ENCODE measurements at regions not wholly inside any gene's neighbourhood (a gene's known extent, or its start where the extent isn't known, plus 50 kb on each side); places are given as distances from the start of the nearest gene placed in this dataset.

- Histone ChIP-seq H3K27me3 (ENCODE audit: control insufficient read depth in 4 of 4, insufficient read depth in 4 of 4, low read length in 3 of 4) (no peaks in the 10 kb centered on the region), H3K9ac (ENCODE audit: low read depth in 1 of 2, low read length in 2 of 2) (no peak overlapping the region), H3K4me3 (ENCODE audit: low read depth in 1 of 3, low read length in 3 of 3) (no peak overlapping the region), H3K36me3 (ENCODE audit: control insufficient read depth in 4 of 4, insufficient read depth in 3 of 4, low read depth in 1 of 4, low read length in 3 of 4) (no peaks in the 10 kb centered on the region), H3K4me1 (ENCODE audit: control insufficient read depth in 4 of 4, insufficient read depth in 4 of 4, low read length in 3 of 4) (no peaks in the 10 kb centered on the region), H3K27ac (ENCODE audit: low read depth in 1 of 2, low read length in 2 of 2) (no peak overlapping the region), H3K9me3 (ENCODE audit: control insufficient read depth in 4 of 4, low read length in 3 of 4) (peaks cover 0 to 7% (median 3%) of the 10 kb centered on the region in 4 donors)
- TF ChIP-seq RXRA (IDR thresholded peaks at IDR 0.05) (no peak), FOXA1 (IDR thresholded peaks at IDR 0.05) (no peak), HNF4G (IDR thresholded peaks at IDR 0.05) (no peak), YY1 (IDR thresholded peaks at IDR 0.05) (no peak), EGR1 (IDR thresholded peaks at IDR 0.05; ENCODE audit: low read depth in 2 of 2) (no peak), JUND (IDR thresholded peaks at IDR 0.05) (no peak), GABPA (IDR thresholded peaks at IDR 0.05 in 1 of 2, conservative IDR thresholded peaks at IDR 0.05 in 1 of 2) (no peak), ZBTB33 (IDR thresholded peaks at IDR 0.05) (no peak)
- TF ChIP-seq, protein P1, sequence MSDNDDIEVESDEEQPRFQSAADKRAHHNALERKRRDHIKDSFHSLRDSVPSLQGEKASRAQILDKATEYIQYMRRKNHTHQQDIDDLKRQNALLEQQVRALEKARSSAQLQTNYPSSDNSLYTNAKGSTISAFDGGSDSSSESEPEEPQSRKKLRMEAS (IDR thresholded peaks at IDR 0.05) = no peak
- no peak for DNase-seq (ENCODE audit: low spot score)
- WGBS = 81% methylated on average over 6 of the region's 6 CpGs
Observed at GRCh38 chr10:61294131-61294530, 159.1 kb downstream of the TMEM26 start.

DNA sequence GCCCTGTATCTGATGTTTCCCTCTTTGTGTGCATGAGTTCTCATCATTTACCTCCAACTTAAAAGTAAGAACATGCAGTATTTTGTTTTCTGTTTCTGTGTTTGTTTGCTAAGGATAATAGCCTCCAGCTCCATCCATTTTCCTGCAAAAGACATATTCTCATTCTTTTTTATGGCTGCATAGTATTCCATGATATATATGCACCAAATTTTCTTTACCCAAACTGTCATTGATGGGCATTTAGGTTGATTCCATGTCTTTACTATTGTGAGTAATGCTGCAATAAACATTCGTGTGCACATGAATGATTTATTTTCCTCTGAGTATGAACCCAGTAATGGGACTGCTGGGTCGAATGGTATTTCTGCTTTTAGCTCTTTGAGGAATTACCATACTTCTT lies 163.4 kb downstream of the TMEM26 start:
- H3K27ac ChIP-seq (ENCODE audit: low read depth in 1 of 2, low read length in 2 of 2) = no peak overlapping the region
- TF ChIP-seq HNF4A (conservative IDR thresholded peaks at IDR 0.05) (no peak), ZBTB33 (IDR thresholded peaks at IDR 0.05) (no peak), EGR1 (IDR thresholded peaks at IDR 0.05; ENCODE audit: low read depth in 2 of 2) (no peak), NR2F2 (IDR thresholded peaks at IDR 0.05) (no peak), REST (IDR thresholded peaks at IDR 0.05) (no peak), RXRA (IDR thresholded peaks at IDR 0.05) (no peak), FOXA2 (IDR thresholded peaks at IDR 0.05) (no peak), TAF1 (conservative IDR thresholded peaks at IDR 0.05) (no peak), FOXA1 (IDR thresholded peaks at IDR 0.05) (no peak), SP1 (IDR thresholded peaks at IDR 0.05) (no peak), HNF4G (IDR thresholded peaks at IDR 0.05) (no peak), GABPA (IDR thresholded peaks at IDR 0.05 in 1 of 2, conservative IDR thresholded peaks at IDR 0.05 in 1 of 2) (no peak), RAD21 (IDR thresholded peaks at IDR 0.05) (no peak), JUND (IDR thresholded peaks at IDR 0.05) (no peak)
- TF ChIP-seq, protein P2, sequence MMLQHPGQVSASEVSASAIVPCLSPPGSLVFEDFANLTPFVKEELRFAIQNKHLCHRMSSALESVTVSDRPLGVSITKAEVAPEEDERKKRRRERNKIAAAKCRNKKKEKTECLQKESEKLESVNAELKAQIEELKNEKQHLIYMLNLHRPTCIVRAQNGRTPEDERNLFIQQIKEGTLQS (IDR thresholded peaks at IDR 0.05) = no peak
- H3K27me3 ChIP-seq (ENCODE audit: control insufficient read depth in 4 of 4, insufficient read depth in 4 of 4, low read length in 3 of 4) = no peaks in the 10 kb centered on the region
- H3K4me1 ChIP-seq (ENCODE audit: control insufficient read depth in 4 of 4, insufficient read depth in 4 of 4, low read length in 3 of 4) = peaks cover 0 to 2% (median 0%) of the 10 kb centered on the region in 4 donors
- no peaks in the 10 kb centered on the region for H3K9me3 ChIP-seq (ENCODE audit: control insufficient read depth in 4 of 4, low read length in 3 of 4)
- H3K9ac ChIP-seq (ENCODE audit: low read depth in 1 of 2, low read length in 2 of 2) = no peak overlapping the region
- no peak overlapping the region for H3K4me3 ChIP-seq (ENCODE audit: low read depth in 1 of 3, low read length in 3 of 3)
- no peaks in the 10 kb centered on the region for H3K36me3 ChIP-seq (ENCODE audit: control insufficient read depth in 4 of 4, insufficient read depth in 3 of 4, low read depth in 1 of 4, low read length in 3 of 4)
- no peak for DNase-seq (ENCODE audit: low spot score)
- WGBS = 66% methylated on average over 2 of the region's 2 CpGs

All from liver (tissue), 7 donors.